ENCODE measurements at regions not wholly inside any gene's neighbourhood (a gene's known extent, or its start where the extent isn't known, plus 50 kb on each side); places are given as distances from the start of the nearest gene placed in this dataset.
A peak's percentile ranks its signal among the peaks of the same experiment; 100 is the strongest.

DNA sequence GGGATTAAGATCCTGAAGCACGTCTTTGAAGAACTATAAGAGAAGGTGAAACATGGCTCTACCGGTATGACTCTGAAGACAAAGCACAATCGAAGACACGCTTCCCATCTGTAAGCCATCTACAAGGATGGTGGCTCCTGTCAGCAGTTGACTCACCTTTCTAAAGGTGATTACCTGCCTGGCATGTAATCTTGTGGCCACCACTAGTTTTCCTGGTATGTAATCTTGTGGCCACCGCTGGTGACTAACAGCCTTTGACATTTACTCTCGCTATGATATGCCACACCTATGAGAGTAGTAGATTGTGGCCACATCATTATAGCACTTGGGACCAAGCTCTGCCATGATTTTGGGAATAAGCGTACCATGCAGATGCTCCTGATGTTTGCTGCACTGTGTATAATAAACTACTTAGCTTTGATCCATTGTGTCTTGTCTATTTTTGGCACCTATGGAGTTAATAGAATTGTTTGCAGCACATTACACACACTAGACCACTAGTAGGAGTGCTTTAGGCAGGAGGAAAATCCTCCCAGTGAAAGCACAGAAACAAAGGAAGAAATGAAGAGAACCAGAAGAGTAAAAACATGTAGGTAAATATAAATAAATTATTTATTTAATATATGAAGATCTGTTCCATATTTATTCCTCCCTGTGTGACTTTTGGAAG, 59.8 kb downstream of the VAX1 start:
- DNase-seq: peak; percentile 2

DNA sequence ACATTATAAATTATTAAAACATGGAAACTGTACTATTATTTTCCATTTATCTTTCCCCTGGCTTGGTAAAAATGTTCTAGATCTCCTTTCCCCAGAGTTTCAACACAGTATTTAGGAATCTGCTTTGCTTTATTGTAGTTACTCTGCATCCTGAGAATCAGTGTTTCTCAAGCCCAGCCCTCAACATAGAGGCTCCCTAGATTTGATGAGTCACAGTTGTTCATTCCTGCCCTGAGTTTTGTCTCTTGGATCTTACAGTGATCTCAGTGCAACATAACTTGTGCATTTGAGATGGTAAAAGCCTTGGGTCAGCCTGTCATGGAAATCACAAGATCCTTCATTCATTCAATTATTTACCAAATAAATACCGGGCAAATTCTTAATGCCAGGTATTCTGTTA, 63.0 kb downstream of the VAX1 start:
- no peak for DNase-seq

DNA sequence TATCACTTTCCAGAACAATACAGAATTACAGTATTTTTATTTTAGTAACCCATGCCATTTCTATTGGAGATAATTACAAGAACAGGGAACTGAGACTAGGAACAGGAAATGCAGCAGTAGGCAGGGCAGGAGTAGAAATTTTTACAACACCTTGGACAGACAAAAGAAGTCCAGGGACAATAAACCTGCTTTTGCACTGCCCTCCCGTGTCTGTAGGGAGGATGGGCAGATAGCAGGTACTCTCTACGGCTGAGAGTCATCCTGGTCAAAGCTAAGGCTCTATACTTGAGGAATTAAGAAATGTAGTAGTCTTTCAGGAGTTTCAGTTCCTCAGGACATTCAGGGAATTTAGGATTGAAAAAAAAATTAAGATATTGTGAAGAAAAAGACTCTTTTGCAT, 63.4 kb downstream of the VAX1 start:
- peak; percentile 38 for DNase-seq

DNA sequence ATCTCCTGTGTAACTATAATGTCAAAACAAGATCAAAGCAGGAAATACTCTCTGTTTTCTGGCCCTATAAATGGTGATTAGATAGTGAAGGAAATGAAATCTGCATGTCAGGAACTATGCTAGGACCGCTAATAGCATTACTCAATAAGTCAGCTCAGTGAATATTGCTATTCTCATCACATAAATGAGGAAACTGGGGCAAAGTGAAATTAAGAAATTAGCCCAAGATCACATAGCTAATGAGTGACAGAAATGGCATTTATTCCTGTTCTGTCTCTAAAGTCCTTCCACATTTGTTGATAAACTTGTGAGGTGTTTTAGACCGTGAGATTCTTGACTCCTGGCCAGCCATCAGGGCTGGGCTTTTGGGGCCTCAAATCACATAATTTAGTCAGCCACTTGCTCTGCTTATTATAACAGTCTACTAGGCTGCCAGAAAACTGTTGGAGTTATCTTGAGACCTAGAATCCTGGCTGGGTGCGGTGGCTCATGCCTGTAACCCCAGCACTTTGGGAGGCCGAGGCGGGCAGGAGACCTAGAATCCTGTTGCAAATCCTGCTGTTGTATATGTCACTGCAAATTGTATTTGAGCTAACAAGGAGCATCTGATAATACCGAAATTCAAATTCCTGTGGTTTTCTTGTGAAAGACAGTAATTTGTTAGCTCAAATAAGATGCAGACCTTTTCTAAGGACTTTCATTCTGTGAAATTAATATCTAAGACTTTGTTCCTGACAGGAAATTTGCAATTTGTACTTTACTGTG, 66.5 kb upstream of the SHTN1 start:
- no peak for DNase-seq
